Suprapubic skin (tissue), 4 donors: ENCODE measurements at regions not wholly inside any gene's neighbourhood (a gene's known extent, or its start where the extent isn't known, plus 50 kb on each side); places are given as distances from the start of the nearest gene placed in this dataset.

Source experiments
- POLR2A ChIP-seq, 2 donors: fragments of 450-650 bp; IDR thresholded peaks; one replicate each; pipeline ENCODE4 v1.6.1; 2017; ENCODE audit warnings: antibody characterized with exemption in 2 of 2, mild to moderate bottlenecking in 2 of 2, moderate library complexity in 2 of 2
- POLR2AphosphoS5 ChIP-seq, 3 donors: sonication (generic); formaldehyde crosslinking; IDR thresholded peaks; one replicate each; pipeline ENCODE4 v1.6.1; 2017; ENCODE audit warnings: antibody characterized with exemption in 3 of 3
- TF ChIP-seq, protein P1 (sequence below), 2 donors: fragments of 200-600 bp in 1 of 2; fragments of 450-650 bp in 1 of 2; sonication (generic) in 1 of 2; IDR thresholded peaks; one replicate each; pipeline ENCODE4 v1.5.1; 2016 to 2019; ENCODE audit warnings: antibody characterized with exemption in 2 of 2, mild to moderate bottlenecking in 1 of 2, moderate library complexity in 1 of 2

DNA sequence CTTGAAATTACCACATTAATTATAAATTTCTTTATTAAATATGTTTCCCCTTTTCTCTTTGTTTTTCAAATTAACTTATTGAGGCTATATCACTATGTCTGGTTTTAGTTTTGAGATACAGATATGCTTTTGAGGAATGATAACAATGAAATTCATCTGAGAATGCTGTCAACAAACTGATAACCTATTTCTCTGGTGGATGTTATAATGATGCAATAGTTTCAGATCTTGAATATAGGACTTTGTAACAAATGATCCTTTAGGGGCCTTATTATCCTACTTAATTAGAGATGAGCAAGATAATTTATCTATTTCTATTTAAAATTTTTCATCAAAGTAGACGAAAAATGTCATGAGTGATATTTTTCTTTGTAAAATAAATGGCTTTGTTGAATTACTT lies 123.7 kb downstream of the MAGEB17 start:
- TF ChIP-seq, protein P1, sequence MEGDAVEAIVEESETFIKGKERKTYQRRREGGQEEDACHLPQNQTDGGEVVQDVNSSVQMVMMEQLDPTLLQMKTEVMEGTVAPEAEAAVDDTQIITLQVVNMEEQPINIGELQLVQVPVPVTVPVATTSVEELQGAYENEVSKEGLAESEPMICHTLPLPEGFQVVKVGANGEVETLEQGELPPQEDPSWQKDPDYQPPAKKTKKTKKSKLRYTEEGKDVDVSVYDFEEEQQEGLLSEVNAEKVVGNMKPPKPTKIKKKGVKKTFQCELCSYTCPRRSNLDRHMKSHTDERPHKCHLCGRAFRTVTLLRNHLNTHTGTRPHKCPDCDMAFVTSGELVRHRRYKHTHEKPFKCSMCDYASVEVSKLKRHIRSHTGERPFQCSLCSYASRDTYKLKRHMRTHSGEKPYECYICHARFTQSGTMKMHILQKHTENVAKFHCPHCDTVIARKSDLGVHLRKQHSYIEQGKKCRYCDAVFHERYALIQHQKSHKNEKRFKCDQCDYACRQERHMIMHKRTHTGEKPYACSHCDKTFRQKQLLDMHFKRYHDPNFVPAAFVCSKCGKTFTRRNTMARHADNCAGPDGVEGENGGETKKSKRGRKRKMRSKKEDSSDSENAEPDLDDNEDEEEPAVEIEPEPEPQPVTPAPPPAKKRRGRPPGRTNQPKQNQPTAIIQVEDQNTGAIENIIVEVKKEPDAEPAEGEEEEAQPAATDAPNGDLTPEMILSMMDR (IDR thresholded peaks at IDR 0.05) = no peak
- TF ChIP-seq POLR2AphosphoS5 (IDR thresholded peaks at IDR 0.05) (no peak), POLR2A (IDR thresholded peaks at IDR 0.05) (no peak)
